ENCODE measurements at regions not wholly inside any gene's neighbourhood (a gene's known extent, or its start where the extent isn't known, plus 50 kb on each side); places are given as distances from the start of the nearest gene placed in this dataset.

GRCh38 chr5:78720997-78721396, 72.4 kb upstream of the LHFPL2 start:
- TF ChIP-seq EZH2 (IDR thresholded peaks at IDR 0.05; ENCODE audit: borderline replicate concordance, low read depth, low read length, poor library complexity, severe bottlenecking) (no peak), CTCF (conservative IDR thresholded peaks at IDR 0.05; ENCODE audit: low read depth, low read length) (no peak)
- no peaks in the 10 kb centered on the region for H3K27me3 ChIP-seq (replicated peaks; ENCODE audit: insufficient read depth, low read depth, low read length, poor library complexity)
- DNase-seq (ENCODE audit: low spot score) = no peak
- no peaks in the 10 kb centered on the region for H3K4me1 ChIP-seq (ENCODE audit: insufficient read depth, low read length, poor library complexity, severe bottlenecking)
- H3K4me3 ChIP-seq (ENCODE audit: low read depth, low read length, poor library complexity, severe bottlenecking) = no peak overlapping the region
- POLR2A ChIA-PET (ENCODE audit: low non-redundant PET) = interaction anchor here (0.6 kb wide), 1 partner anchor 335 kb away, joined by 5 read pairs; no protein-coding TSS in a partner anchor
- BruUV-seq (replicated peaks) = no TSS peak
- CTCF ChIA-PET = no interaction called here
- no peaks in the 10 kb centered on the region for H3K9me3 ChIP-seq (ENCODE audit: low read depth, low read length, poor library complexity, severe bottlenecking)
- H3K27ac ChIP-seq (ENCODE audit: low read depth, low read length, poor library complexity, severe bottlenecking) = no peak overlapping the region
- intact Hi-C loops (cut with micrococcal nuclease; ENCODE audit: unreplicated experiment) = no loop called here
- H3K36me3 ChIP-seq (ENCODE audit: insufficient read depth, low read length, poor library complexity, severe bottlenecking) = no peaks in the 10 kb centered on the region

- H3K4me3 ChIP-seq (ENCODE audit: low read depth, low read length, poor library complexity, severe bottlenecking) = no peak overlapping the region
- TF ChIP-seq CTCF (conservative IDR thresholded peaks at IDR 0.05; ENCODE audit: low read depth, low read length) = no peak
- no peak for TF ChIP-seq EZH2 (IDR thresholded peaks at IDR 0.05; ENCODE audit: borderline replicate concordance, low read depth, low read length, poor library complexity, severe bottlenecking)
- no peak overlapping the region for H3K27ac ChIP-seq (ENCODE audit: low read depth, low read length, poor library complexity, severe bottlenecking)
- H3K9me3 ChIP-seq (ENCODE audit: low read depth, low read length, poor library complexity, severe bottlenecking) = no peaks in the 10 kb centered on the region
- BruUV-seq (replicated peaks) = no TSS peak
- DNase-seq (ENCODE audit: low spot score) = no peak
- POLR2A ChIA-PET (ENCODE audit: low non-redundant PET) = interaction anchor here (0.6 kb wide), 1 partner anchor 334 kb away, joined by 5 read pairs; no protein-coding TSS in a partner anchor
- no peaks in the 10 kb centered on the region for H3K27me3 ChIP-seq (replicated peaks; ENCODE audit: insufficient read depth, low read depth, low read length, poor library complexity)
- no peaks in the 10 kb centered on the region for H3K4me1 ChIP-seq (ENCODE audit: insufficient read depth, low read length, poor library complexity, severe bottlenecking)
- CTCF ChIA-PET = no interaction called here
- intact Hi-C loops (cut with micrococcal nuclease; ENCODE audit: unreplicated experiment) = no loop called here
- H3K36me3 ChIP-seq (ENCODE audit: insufficient read depth, low read length, poor library complexity, severe bottlenecking) = no peaks in the 10 kb centered on the region
Measured at GRCh38 chr5:78720227-78720985, 71.8 kb upstream of the LHFPL2 start.

GRCh38 chr5:78719504-78720219, 71.1 kb upstream of the LHFPL2 start:
- no peak overlapping the region for H3K27ac ChIP-seq (ENCODE audit: low read depth, low read length, poor library complexity, severe bottlenecking)
- intact Hi-C loops (cut with micrococcal nuclease; ENCODE audit: unreplicated experiment) = no loop called here
- no peak for DNase-seq (ENCODE audit: low spot score)
- no peak overlapping the region for H3K4me3 ChIP-seq (ENCODE audit: low read depth, low read length, poor library complexity, severe bottlenecking)
- H3K36me3 ChIP-seq (ENCODE audit: insufficient read depth, low read length, poor library complexity, severe bottlenecking) = no peaks in the 10 kb centered on the region
- ChIA-PET POLR2A (ENCODE audit: low non-redundant PET) (no interaction called here), CTCF (no interaction called here)
- no peaks in the 10 kb centered on the region for H3K9me3 ChIP-seq (ENCODE audit: low read depth, low read length, poor library complexity, severe bottlenecking)
- no TSS peak for BruUV-seq (replicated peaks)
- TF ChIP-seq EZH2 (IDR thresholded peaks at IDR 0.05; ENCODE audit: borderline replicate concordance, low read depth, low read length, poor library complexity, severe bottlenecking) (no peak), CTCF (conservative IDR thresholded peaks at IDR 0.05; ENCODE audit: low read depth, low read length) (no peak)
- H3K4me1 ChIP-seq (ENCODE audit: insufficient read depth, low read length, poor library complexity, severe bottlenecking) = no peaks in the 10 kb centered on the region
- no peaks in the 10 kb centered on the region for H3K27me3 ChIP-seq (replicated peaks; ENCODE audit: insufficient read depth, low read depth, low read length, poor library complexity)
